ENCODE measurements at regions not wholly inside any gene's neighbourhood (a gene's known extent, or its start where the extent isn't known, plus 50 kb on each side); places are given as distances from the start of the nearest gene placed in this dataset.

DNA sequence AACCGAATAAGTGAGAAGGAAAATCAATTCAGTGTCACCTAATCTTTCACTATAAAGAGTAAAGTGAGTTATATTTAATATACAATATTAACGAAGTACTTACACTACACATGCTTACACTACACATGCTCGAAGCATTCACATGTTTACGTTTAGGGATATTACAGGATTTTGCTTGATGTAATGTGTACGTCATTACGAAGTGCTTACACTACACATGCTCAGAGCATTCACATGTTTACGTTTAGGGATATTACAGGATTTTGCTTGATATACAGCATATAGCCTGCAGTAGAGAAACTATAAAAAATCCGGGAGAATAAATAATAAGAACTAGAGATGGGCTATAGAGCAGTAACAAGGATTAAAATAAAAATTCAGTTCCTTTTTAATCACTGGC, 538.8 kb upstream of the CXADR start:
- Histone ChIP-seq H3K27me3 (replicated peaks; ENCODE audit: insufficient read depth) (no peaks in the 10 kb centered on the region), H3K4me2 (ENCODE audit: unreplicated experiment) (no peak overlapping the region), H3K4me1 (ENCODE audit: insufficient read depth) (no peaks in the 10 kb centered on the region), H2AFZ (no peak overlapping the region), H3K79me2 (ENCODE audit: insufficient read depth) (no peaks in the 10 kb centered on the region), H3K9me2 (ENCODE audit: insufficient read depth) (no peaks in the 10 kb centered on the region), H3K9ac (no peak overlapping the region), H3K36me3 (ENCODE audit: low read depth) (no peaks in the 10 kb centered on the region), H3K27ac (no peak overlapping the region), H4K20me1 (ENCODE audit: insufficient read depth) (no peaks in the 10 kb centered on the region), H3F3A (ENCODE audit: insufficient read depth) (no peaks in the 10 kb centered on the region), H3K4me3 (no peak overlapping the region), H3K9me3 (ENCODE audit: low read depth) (no peaks in the 10 kb centered on the region)
- in situ Hi-C loops (cut with MboI), result no loop called here
- WGBS, 2 experiments (ENCODE audit: low coverage in 1 of 2, low lambda C conversion rate in 2 of 2, missing lambda C conversion rate in 2 of 2), result 83 to 84% methylated on average over 8 of the region's 8 CpGs
- DNase-seq, result no peak
- no peak for TF ChIP-seq EZH2phosphoT487 (IDR thresholded peaks at IDR 0.05; ENCODE audit: insufficient read depth, low read depth)
- no peak for TF ChIP-seq EZH2 (IDR thresholded peaks at IDR 0.05; ENCODE audit: insufficient read depth, poor library complexity, severe bottlenecking)

DNA sequence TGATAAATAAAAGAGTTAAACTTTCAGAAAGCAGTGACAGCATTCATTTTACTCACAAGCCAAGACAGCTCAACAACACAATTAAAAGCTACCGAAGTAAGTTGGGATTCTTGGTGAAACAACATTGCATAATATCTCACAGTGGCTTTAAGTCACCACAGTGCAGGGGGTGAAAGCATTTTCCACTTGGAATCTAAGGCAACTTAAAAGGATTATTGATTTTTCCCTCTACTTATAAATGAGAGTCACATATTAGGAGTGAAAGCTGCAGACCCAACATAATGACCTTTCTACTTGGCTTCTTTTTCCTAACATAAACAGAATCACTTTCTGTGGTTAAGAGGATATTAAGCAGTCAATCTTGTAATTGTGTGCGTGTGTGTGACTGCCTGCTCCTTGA, 536.6 kb upstream of the CXADR start:
- H3K27ac ChIP-seq, result no peak overlapping the region
- WGBS, 2 experiments (ENCODE audit: low coverage in 1 of 2, low lambda C conversion rate in 2 of 2, missing lambda C conversion rate in 2 of 2), result 32% methylated on average over 2 of the region's 2 CpGs

DNA sequence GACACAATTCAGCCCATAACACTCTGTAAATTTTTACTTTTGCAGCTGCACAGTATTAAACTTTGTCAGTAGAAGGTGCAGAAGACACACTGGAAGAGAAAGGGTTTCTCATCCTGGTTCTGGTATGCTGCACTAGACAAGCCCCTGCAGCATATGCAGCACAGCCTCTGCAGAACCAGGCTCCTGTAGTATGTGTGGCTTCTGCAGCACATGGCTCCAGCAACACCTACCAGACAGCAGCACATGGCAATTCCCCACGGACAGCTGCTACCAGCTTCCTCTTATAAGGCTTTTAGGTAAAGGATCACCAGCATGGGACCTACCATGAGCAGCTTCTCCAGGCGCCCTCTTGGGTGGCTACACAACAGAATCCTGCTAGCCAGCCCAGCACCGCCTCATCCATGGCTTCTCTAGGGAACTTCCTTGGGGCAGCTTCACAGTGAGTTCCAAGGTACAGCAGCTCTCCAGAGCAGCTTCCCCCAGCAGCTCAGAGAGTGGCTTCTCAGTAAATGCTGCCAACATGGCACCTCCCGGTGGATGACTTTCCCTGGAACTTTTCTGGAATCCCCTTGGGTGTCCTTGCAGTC, 534.4 kb upstream of the CXADR start:
- Histone ChIP-seq H3K9me3 (ENCODE audit: low read depth) (no peaks in the 10 kb centered on the region), H3F3A (ENCODE audit: insufficient read depth) (no peaks in the 10 kb centered on the region), H3K36me3 (ENCODE audit: low read depth) (no peaks in the 10 kb centered on the region), H3K4me3 (no peak overlapping the region), H3K27ac (no peak overlapping the region), H2AFZ (no peak overlapping the region), H3K27me3 (replicated peaks; ENCODE audit: insufficient read depth) (no peaks in the 10 kb centered on the region), H3K79me2 (ENCODE audit: insufficient read depth) (no peaks in the 10 kb centered on the region), H3K9me2 (ENCODE audit: insufficient read depth) (no peaks in the 10 kb centered on the region), H3K4me1 (ENCODE audit: insufficient read depth) (no peaks in the 10 kb centered on the region), H3K9ac (no peak overlapping the region), H3K4me2 (ENCODE audit: unreplicated experiment) (no peak overlapping the region), H4K20me1 (ENCODE audit: insufficient read depth) (no peaks in the 10 kb centered on the region)
- no peak for DNase-seq
- WGBS, 2 experiments (ENCODE audit: low coverage in 1 of 2, low lambda C conversion rate in 2 of 2, missing lambda C conversion rate in 2 of 2), result 52 to 59% methylated on average over 4 of the region's 4 CpGs
- TF ChIP-seq EZH2phosphoT487 (IDR thresholded peaks at IDR 0.05; ENCODE audit: insufficient read depth, low read depth) (no peak), EZH2 (IDR thresholded peaks at IDR 0.05; ENCODE audit: insufficient read depth, poor library complexity, severe bottlenecking) (no peak)
- in situ Hi-C loops (cut with MboI), result no loop called here

More for the DNA sequence above, 536.6 kb upstream of the CXADR start:
- Histone ChIP-seq H3K4me2 (ENCODE audit: unreplicated experiment) (no peak overlapping the region), H4K20me1 (ENCODE audit: insufficient read depth) (no peaks in the 10 kb centered on the region), H3K79me2 (ENCODE audit: insufficient read depth) (no peaks in the 10 kb centered on the region), H3K36me3 (ENCODE audit: low read depth) (no peaks in the 10 kb centered on the region), H3K4me3 (no peak overlapping the region), H3K4me1 (ENCODE audit: insufficient read depth) (no peaks in the 10 kb centered on the region), H3K27me3 (replicated peaks; ENCODE audit: insufficient read depth) (no peaks in the 10 kb centered on the region), H3K9ac (no peak overlapping the region), H3F3A (ENCODE audit: insufficient read depth) (no peaks in the 10 kb centered on the region), H3K9me3 (ENCODE audit: low read depth) (no peaks in the 10 kb centered on the region), H2AFZ (no peak overlapping the region), H3K9me2 (ENCODE audit: insufficient read depth) (no peaks in the 10 kb centered on the region)
- in situ Hi-C loops (cut with MboI), result no loop called here
- TF ChIP-seq EZH2phosphoT487 (IDR thresholded peaks at IDR 0.05; ENCODE audit: insufficient read depth, low read depth), result no peak
- TF ChIP-seq EZH2 (IDR thresholded peaks at IDR 0.05; ENCODE audit: insufficient read depth, poor library complexity, severe bottlenecking), result no peak
- DNase-seq, result no peak

DNA sequence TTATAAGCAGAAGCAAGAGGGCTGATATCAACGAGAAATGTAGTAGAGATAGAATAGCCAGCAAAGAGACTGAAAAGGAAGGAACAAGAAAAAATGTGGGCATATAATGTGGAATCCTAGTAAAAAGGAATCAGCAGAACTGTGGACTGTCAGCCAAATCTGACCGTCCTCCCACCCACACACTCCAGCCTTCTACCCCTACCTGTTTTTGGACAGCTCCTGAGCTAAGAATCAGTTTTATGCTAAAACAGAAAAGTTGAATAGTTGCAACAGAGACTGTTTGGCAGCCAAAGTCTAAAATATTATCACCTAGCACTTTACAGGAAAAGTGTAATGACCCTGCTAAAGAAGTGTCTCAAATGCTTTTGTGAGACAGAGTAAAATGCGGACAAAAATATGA, 533.3 kb upstream of the CXADR start:
- no peak overlapping the region for H3K9ac ChIP-seq
- WGBS, 2 experiments (ENCODE audit: low coverage in 1 of 2, low lambda C conversion rate in 2 of 2, missing lambda C conversion rate in 2 of 2), result 90 to 94% methylated on average over 3 of the region's 3 CpGs
- H3K27ac ChIP-seq, result no peak overlapping the region
- no peak overlapping the region for H2AFZ ChIP-seq
- no peaks in the 10 kb centered on the region for H3F3A ChIP-seq (ENCODE audit: insufficient read depth)
- in situ Hi-C loops (cut with MboI), result no loop called here
- H3K4me1 ChIP-seq (ENCODE audit: insufficient read depth), result no peaks in the 10 kb centered on the region
- no peak for TF ChIP-seq EZH2phosphoT487 (IDR thresholded peaks at IDR 0.05; ENCODE audit: insufficient read depth, low read depth)
- no peak for TF ChIP-seq EZH2 (IDR thresholded peaks at IDR 0.05; ENCODE audit: insufficient read depth, poor library complexity, severe bottlenecking)
- H3K4me2 ChIP-seq (ENCODE audit: unreplicated experiment), result no peak overlapping the region
- no peak for DNase-seq
- no peaks in the 10 kb centered on the region for H4K20me1 ChIP-seq (ENCODE audit: insufficient read depth)
- no peaks in the 10 kb centered on the region for H3K9me2 ChIP-seq (ENCODE audit: insufficient read depth)
- no peaks in the 10 kb centered on the region for H3K79me2 ChIP-seq (ENCODE audit: insufficient read depth)
- no peaks in the 10 kb centered on the region for H3K27me3 ChIP-seq (replicated peaks; ENCODE audit: insufficient read depth)
- no peaks in the 10 kb centered on the region for H3K36me3 ChIP-seq (ENCODE audit: low read depth)
- H3K4me3 ChIP-seq, result no peak overlapping the region
- H3K9me3 ChIP-seq (ENCODE audit: low read depth), result no peaks in the 10 kb centered on the region

DNA sequence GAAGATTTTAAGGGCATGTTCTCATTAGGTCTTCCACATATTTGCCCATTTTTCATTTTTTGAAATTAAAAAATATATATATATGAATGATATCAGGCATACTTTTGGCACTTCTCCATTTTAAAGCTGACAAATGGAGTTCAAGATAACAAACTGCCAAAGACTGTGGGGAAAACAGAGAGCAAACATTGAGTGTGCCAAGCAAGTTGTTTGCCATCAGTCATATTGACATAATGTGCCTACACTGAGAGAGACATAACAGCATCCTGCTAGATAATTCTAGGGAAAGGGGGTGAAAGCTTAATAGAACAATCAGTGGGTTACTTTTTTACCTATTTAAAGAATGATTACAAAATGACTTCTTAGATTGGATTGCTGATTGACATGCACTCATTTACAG, 529.4 kb upstream of the CXADR start:
- Histone ChIP-seq H3K36me3 (ENCODE audit: low read depth) (no peaks in the 10 kb centered on the region), H3K4me2 (ENCODE audit: unreplicated experiment) (no peak overlapping the region), H3F3A (ENCODE audit: insufficient read depth) (no peaks in the 10 kb centered on the region), H3K9me3 (ENCODE audit: low read depth) (no peaks in the 10 kb centered on the region), H3K4me3 (no peak overlapping the region), H3K27me3 (replicated peaks; ENCODE audit: insufficient read depth) (no peaks in the 10 kb centered on the region), H4K20me1 (ENCODE audit: insufficient read depth) (no peaks in the 10 kb centered on the region), H2AFZ (no peak overlapping the region), H3K9ac (no peak overlapping the region), H3K79me2 (ENCODE audit: insufficient read depth) (no peaks in the 10 kb centered on the region), H3K4me1 (ENCODE audit: insufficient read depth) (no peaks in the 10 kb centered on the region), H3K27ac (no peak overlapping the region), H3K9me2 (ENCODE audit: insufficient read depth) (no peaks in the 10 kb centered on the region)
- in situ Hi-C loops (cut with MboI), result no loop called here
- no peak for DNase-seq
- TF ChIP-seq EZH2phosphoT487 (IDR thresholded peaks at IDR 0.05; ENCODE audit: insufficient read depth, low read depth), result no peak
- TF ChIP-seq EZH2 (IDR thresholded peaks at IDR 0.05; ENCODE audit: insufficient read depth, poor library complexity, severe bottlenecking), result no peak

Measured in GM23248 (cell line).